Adrenal gland (tissue), 5 donors: ENCODE measurements at regions not wholly inside any gene's neighbourhood (a gene's known extent, or its start where the extent isn't known, plus 50 kb on each side); places are given as distances from the start of the nearest gene placed in this dataset.
"Not testable (repeated sequence)": the region's sequence is repeated elsewhere in the genome, so short reads cannot be mapped to it uniquely, and the experiment has no call there.

Experiments
- CTCF ChIP-seq, 6 experiments: fragments of 450-650 bp in 4 of 6; fragments of 200-600 bp in 2 of 6; sonication (generic) in 1 of 6; IDR thresholded peaks; 1 replicate in 5 of 6; 2 replicates in 1 of 6; pipeline versions ENCODE4 v1.5.1 to v1.8.0; 2016 to 2021; ENCODE audit warnings: antibody characterized with exemption in 6 of 6, mild to moderate bottlenecking in 2 of 6, moderate library complexity in 1 of 6
- POLR2A ChIP-seq, 2 donors: fragments of 450-650 bp; IDR thresholded peaks; one replicate each; pipeline ENCODE4 v1.6.1; 2017; ENCODE audit warnings: antibody characterized with exemption in 2 of 2, mild to moderate bottlenecking in 2 of 2, moderate library complexity in 1 of 2
- donor health status: DM: no; HTN: no; CAD: no.

DNA sequence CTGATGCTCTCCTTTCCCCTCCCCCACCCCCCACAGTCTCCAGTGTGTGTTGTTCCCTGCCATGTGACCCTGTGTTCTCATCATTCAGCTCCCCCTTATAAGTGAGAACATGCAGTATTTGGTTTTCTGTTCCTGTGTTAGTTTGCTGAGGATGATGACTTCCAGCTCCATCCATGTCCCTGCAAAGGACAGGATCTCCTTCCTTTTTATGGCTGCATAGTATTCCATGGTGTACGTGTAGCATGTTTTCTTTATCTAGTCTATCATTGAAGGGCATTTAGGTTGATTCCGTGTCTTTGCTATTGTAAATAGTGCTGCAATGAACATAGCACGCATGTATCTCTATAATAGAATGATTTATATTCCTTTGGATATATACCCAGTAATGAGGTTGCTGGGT is 162.3 kb downstream of the ERMARD start:
- not testable (repeated sequence) for TF ChIP-seq CTCF, POLR2A (IDR thresholded peaks at IDR 0.05)
